GM04504 (cell line): ENCODE measurements at regions not wholly inside any gene's neighbourhood (a gene's known extent, or its start where the extent isn't known, plus 50 kb on each side); places are given as distances from the start of the nearest gene placed in this dataset.
"Not testable (repeated sequence)": the region's sequence is repeated elsewhere in the genome, so short reads cannot be mapped to it uniquely, and the experiment has no call there.

Experiments
- DNase-seq: peaks from one replicate; pipeline ENCODE4 v3.0.0-alpha.2; 2012; ENCODE audit warnings: low read depth

- no peak for DNase-seq
Observed at GRCh38 chr13:89361909-89362308, 1690.7 kb downstream of the SLITRK5 start.

GRCh38 chr13:89363144-89363543 lies 1692.0 kb downstream of the SLITRK5 start:
- no peak for DNase-seq

GRCh38 chr13:89372193-89372592 lies 1701.0 kb downstream of the SLITRK5 start:
- DNase-seq: no peak

GRCh38 chr13:89375839-89376238 lies 1704.7 kb downstream of the SLITRK5 start:
- DNase-seq: no peak

- DNase-seq: no peak
Observed at GRCh38 chr13:89380101-89380500, 1708.9 kb downstream of the SLITRK5 start.

GRCh38 chr13:89382981-89383380 lies 1711.8 kb downstream of the SLITRK5 start:
- DNase-seq: no peak

- no peak for DNase-seq
Observed at GRCh38 chr13:89383891-89384290, 1712.7 kb downstream of the SLITRK5 start.

- no peak for DNase-seq
Observed at GRCh38 chr13:89393758-89394304, 1722.7 kb downstream of the SLITRK5 start.

GRCh38 chr13:89401264-89401675 lies 1730.1 kb downstream of the SLITRK5 start:
- DNase-seq: peak; percentile 18

GRCh38 chr13:89402211-89402610 lies 1731.0 kb downstream of the SLITRK5 start:
- DNase-seq: no peak

GRCh38 chr13:89406096-89406495 lies 1734.9 kb downstream of the SLITRK5 start:
- not testable (repeated sequence) for DNase-seq

GRCh38 chr13:89407357-89407756 lies 1736.2 kb downstream of the SLITRK5 start:
- no peak for DNase-seq

GRCh38 chr13:89432997-89433396 lies 1761.8 kb downstream of the SLITRK5 start:
- no peak for DNase-seq

GRCh38 chr13:89434624-89435023 lies 1763.5 kb downstream of the SLITRK5 start:
- not testable (repeated sequence) for DNase-seq

- no peak for DNase-seq
Observed at GRCh38 chr13:89454681-89455080, 1783.5 kb downstream of the SLITRK5 start.

- no peak for DNase-seq
Observed at GRCh38 chr13:89455225-89455624, 1784.1 kb downstream of the SLITRK5 start.

GRCh38 chr13:89455741-89456140 lies 1784.6 kb downstream of the SLITRK5 start:
- no peak for DNase-seq

- no peak for DNase-seq
Observed at GRCh38 chr13:89457977-89458376, 1786.8 kb downstream of the SLITRK5 start.

- DNase-seq: no peak
Observed at GRCh38 chr13:89458456-89458855, 1787.3 kb downstream of the SLITRK5 start.

- DNase-seq: not testable (repeated sequence)
Observed at GRCh38 chr13:89460895-89461294, 1789.7 kb downstream of the SLITRK5 start.

GRCh38 chr13:89465366-89465765 lies 1794.2 kb downstream of the SLITRK5 start:
- DNase-seq: no peak

- DNase-seq: no peak
Observed at GRCh38 chr13:89468081-89468480, 1796.9 kb downstream of the SLITRK5 start.

GRCh38 chr13:89470901-89471300 lies 1799.7 kb downstream of the SLITRK5 start:
- no peak for DNase-seq

GRCh38 chr13:89474432-89474831 lies 1803.3 kb downstream of the SLITRK5 start:
- DNase-seq: no peak

- no peak for DNase-seq
Observed at GRCh38 chr13:89486065-89486464, 1814.9 kb downstream of the SLITRK5 start.
